ENCODE measurements at regions not wholly inside any gene's neighbourhood (a gene's known extent, or its start where the extent isn't known, plus 50 kb on each side); places are given as distances from the start of the nearest gene placed in this dataset.

- no peak for DNase-seq (ENCODE audit: low read depth in 6 of 9, low spot score in 9 of 9)
- Histone ChIP-seq H3K9me3 (ENCODE audit: control insufficient read depth in 2 of 2, insufficient read depth in 1 of 2, low read length in 1 of 2) (no peaks in the 10 kb centered on the region), H3K4me1 (ENCODE audit: control insufficient read depth in 2 of 2, insufficient read depth in 2 of 2, low read length in 2 of 2) (no peaks in the 10 kb centered on the region), H3K36me3 (ENCODE audit: control insufficient read depth in 2 of 2, insufficient read depth in 2 of 2, low read length in 1 of 2) (no peaks in the 10 kb centered on the region), H3K27me3 (ENCODE audit: control insufficient read depth in 2 of 2, insufficient read depth in 1 of 2, low read length in 1 of 2) (peaks cover 0 to 3% of the 10 kb centered on the region in 2 donors), H3K27ac (ENCODE audit: low read depth in 1 of 2, low read length in 1 of 2) (no peak overlapping the region), H3K4me3 (ENCODE audit: low read length in 2 of 2) (no peak overlapping the region)
- WGBS: 93% methylated on average over 14 of the region's 14 CpGs
These were observed 201.9 kb upstream of the PMEPA1 start for GRCh38 chr20:57911512-57912226.

GRCh38 chr20:57910716-57911115, 200.9 kb upstream of the PMEPA1 start:
- Histone ChIP-seq H3K27ac (ENCODE audit: low read depth in 1 of 2, low read length in 1 of 2) (no peak overlapping the region), H3K9me3 (ENCODE audit: control insufficient read depth in 2 of 2, insufficient read depth in 1 of 2, low read length in 1 of 2) (no peaks in the 10 kb centered on the region), H3K4me1 (ENCODE audit: control insufficient read depth in 2 of 2, insufficient read depth in 2 of 2, low read length in 2 of 2) (no peaks in the 10 kb centered on the region), H3K36me3 (ENCODE audit: control insufficient read depth in 2 of 2, insufficient read depth in 2 of 2, low read length in 1 of 2) (no peaks in the 10 kb centered on the region), H3K27me3 (ENCODE audit: control insufficient read depth in 2 of 2, insufficient read depth in 1 of 2, low read length in 1 of 2) (peaks cover 0 to 3% of the 10 kb centered on the region in 2 donors), H3K4me3 (ENCODE audit: low read length in 2 of 2) (no peak overlapping the region)
- WGBS: 100% methylated on average over 1 of the region's 1 CpG
- DNase-seq (ENCODE audit: low read depth in 6 of 9, low spot score in 9 of 9): no peak

- no peak for DNase-seq (ENCODE audit: low read depth in 6 of 9, low spot score in 9 of 9)
- 65% methylated on average over 4 of the region's 4 CpGs for WGBS
- Histone ChIP-seq H3K27ac (ENCODE audit: low read depth in 1 of 2, low read length in 1 of 2) (no peak overlapping the region), H3K4me1 (ENCODE audit: control insufficient read depth in 2 of 2, insufficient read depth in 2 of 2, low read length in 2 of 2) (no peaks in the 10 kb centered on the region), H3K4me3 (ENCODE audit: low read length in 2 of 2) (no peak overlapping the region), H3K27me3 (ENCODE audit: control insufficient read depth in 2 of 2, insufficient read depth in 1 of 2, low read length in 1 of 2) (peaks cover 0 to 3% of the 10 kb centered on the region in 2 donors), H3K9me3 (ENCODE audit: control insufficient read depth in 2 of 2, insufficient read depth in 1 of 2, low read length in 1 of 2) (no peaks in the 10 kb centered on the region), H3K36me3 (ENCODE audit: control insufficient read depth in 2 of 2, insufficient read depth in 2 of 2, low read length in 1 of 2) (no peaks in the 10 kb centered on the region)
These were observed 200.0 kb upstream of the PMEPA1 start for GRCh38 chr20:57909763-57910331.

- H3K9me3 ChIP-seq (ENCODE audit: control insufficient read depth in 2 of 2, insufficient read depth in 1 of 2, low read length in 1 of 2): no peaks in the 10 kb centered on the region
- H3K27ac ChIP-seq (ENCODE audit: low read depth in 1 of 2, low read length in 1 of 2): no peak overlapping the region
- peaks cover 0 to 3% of the 10 kb centered on the region in 2 donors for H3K27me3 ChIP-seq (ENCODE audit: control insufficient read depth in 2 of 2, insufficient read depth in 1 of 2, low read length in 1 of 2)
- no peak overlapping the region for H3K4me3 ChIP-seq (ENCODE audit: low read length in 2 of 2)
- no peak for DNase-seq (ENCODE audit: low read depth in 6 of 9, low spot score in 9 of 9)
- no peaks in the 10 kb centered on the region for H3K4me1 ChIP-seq (ENCODE audit: control insufficient read depth in 2 of 2, insufficient read depth in 2 of 2, low read length in 2 of 2)
- no peaks in the 10 kb centered on the region for H3K36me3 ChIP-seq (ENCODE audit: control insufficient read depth in 2 of 2, insufficient read depth in 2 of 2, low read length in 1 of 2)
- WGBS: 89% methylated on average over 14 of the region's 14 CpGs
These were observed 199.2 kb upstream of the PMEPA1 start for GRCh38 chr20:57908704-57909630.

GRCh38 chr20:57908226-57908625, 198.4 kb upstream of the PMEPA1 start:
- Histone ChIP-seq H3K27ac (ENCODE audit: low read depth in 1 of 2, low read length in 1 of 2) (no peak overlapping the region), H3K9me3 (ENCODE audit: control insufficient read depth in 2 of 2, insufficient read depth in 1 of 2, low read length in 1 of 2) (no peaks in the 10 kb centered on the region), H3K4me1 (ENCODE audit: control insufficient read depth in 2 of 2, insufficient read depth in 2 of 2, low read length in 2 of 2) (no peaks in the 10 kb centered on the region), H3K4me3 (ENCODE audit: low read length in 2 of 2) (no peak overlapping the region), H3K36me3 (ENCODE audit: control insufficient read depth in 2 of 2, insufficient read depth in 2 of 2, low read length in 1 of 2) (no peaks in the 10 kb centered on the region), H3K27me3 (ENCODE audit: control insufficient read depth in 2 of 2, insufficient read depth in 1 of 2, low read length in 1 of 2) (peaks cover 0 to 3% of the 10 kb centered on the region in 2 donors)
- WGBS: 96% methylated on average over 9 of the region's 9 CpGs
- no peak for DNase-seq (ENCODE audit: low read depth in 6 of 9, low spot score in 9 of 9)

- Histone ChIP-seq H3K27me3 (ENCODE audit: control insufficient read depth in 2 of 2, insufficient read depth in 1 of 2, low read length in 1 of 2) (peaks cover 0 to 3% of the 10 kb centered on the region in 2 donors), H3K27ac (ENCODE audit: low read depth in 1 of 2, low read length in 1 of 2) (no peak overlapping the region), H3K4me3 (ENCODE audit: low read length in 2 of 2) (no peak overlapping the region), H3K36me3 (ENCODE audit: control insufficient read depth in 2 of 2, insufficient read depth in 2 of 2, low read length in 1 of 2) (no peaks in the 10 kb centered on the region), H3K9me3 (ENCODE audit: control insufficient read depth in 2 of 2, insufficient read depth in 1 of 2, low read length in 1 of 2) (no peaks in the 10 kb centered on the region), H3K4me1 (ENCODE audit: control insufficient read depth in 2 of 2, insufficient read depth in 2 of 2, low read length in 2 of 2) (no peaks in the 10 kb centered on the region)
- WGBS: 56% methylated on average over 20 of the region's 20 CpGs
- no peak for DNase-seq (ENCODE audit: low read depth in 6 of 9, low spot score in 9 of 9)
These were observed 197.6 kb upstream of the PMEPA1 start for GRCh38 chr20:57907131-57908000.

- WGBS: 94% methylated on average over 5 of the region's 5 CpGs
These were observed 195.6 kb upstream of the PMEPA1 start for GRCh38 chr20:57905448-57905847.

GRCh38 chr20:57904314-57905105, 194.7 kb upstream of the PMEPA1 start:
- no peak overlapping the region for H3K27ac ChIP-seq (ENCODE audit: low read depth in 1 of 2, low read length in 1 of 2)
- H3K4me3 ChIP-seq (ENCODE audit: low read length in 2 of 2): no peak overlapping the region
- no peaks in the 10 kb centered on the region for H3K9me3 ChIP-seq (ENCODE audit: control insufficient read depth in 2 of 2, insufficient read depth in 1 of 2, low read length in 1 of 2)
- no peaks in the 10 kb centered on the region for H3K36me3 ChIP-seq (ENCODE audit: control insufficient read depth in 2 of 2, insufficient read depth in 2 of 2, low read length in 1 of 2)
- H3K4me1 ChIP-seq (ENCODE audit: control insufficient read depth in 2 of 2, insufficient read depth in 2 of 2, low read length in 2 of 2): no peaks in the 10 kb centered on the region
- WGBS: 42% methylated on average over 10 of the region's 10 CpGs
- peaks cover 0 to 3% of the 10 kb centered on the region in 2 donors for H3K27me3 ChIP-seq (ENCODE audit: control insufficient read depth in 2 of 2, insufficient read depth in 1 of 2, low read length in 1 of 2)
- DNase-seq (ENCODE audit: low read depth in 6 of 9, low spot score in 9 of 9): no peak

More at GRCh38 chr20:57905448-57905847, 195.6 kb upstream of the PMEPA1 start:
- H3K9me3 ChIP-seq (ENCODE audit: control insufficient read depth in 2 of 2, insufficient read depth in 1 of 2, low read length in 1 of 2): no peaks in the 10 kb centered on the region
- peaks cover 0 to 3% of the 10 kb centered on the region in 2 donors for H3K27me3 ChIP-seq (ENCODE audit: control insufficient read depth in 2 of 2, insufficient read depth in 1 of 2, low read length in 1 of 2)
- DNase-seq (ENCODE audit: low read depth in 6 of 9, low spot score in 9 of 9): no peak
- no peak overlapping the region for H3K27ac ChIP-seq (ENCODE audit: low read depth in 1 of 2, low read length in 1 of 2)
- no peaks in the 10 kb centered on the region for H3K4me1 ChIP-seq (ENCODE audit: control insufficient read depth in 2 of 2, insufficient read depth in 2 of 2, low read length in 2 of 2)
- H3K36me3 ChIP-seq (ENCODE audit: control insufficient read depth in 2 of 2, insufficient read depth in 2 of 2, low read length in 1 of 2): no peaks in the 10 kb centered on the region
- H3K4me3 ChIP-seq (ENCODE audit: low read length in 2 of 2): no peak overlapping the region

Measured in thymus (tissue), 11 donors.